Stimulated activated naive CD4-positive, alpha-beta T cell (primary cell): ENCODE measurements at regions not wholly inside any gene's neighbourhood (a gene's known extent, or its start where the extent isn't known, plus 50 kb on each side); places are given as distances from the start of the nearest gene placed in this dataset.

Experiments used
- DNase-seq, 6 experiments: peaks; one replicate each; lab custom pipeline; 2025; lab: John Stamatoyannopoulos, UW

- no peak for DNase-seq
Measured at GRCh38 chr16:5533321-5533888, 435.8 kb upstream of the EEF2KMT start.

DNA sequence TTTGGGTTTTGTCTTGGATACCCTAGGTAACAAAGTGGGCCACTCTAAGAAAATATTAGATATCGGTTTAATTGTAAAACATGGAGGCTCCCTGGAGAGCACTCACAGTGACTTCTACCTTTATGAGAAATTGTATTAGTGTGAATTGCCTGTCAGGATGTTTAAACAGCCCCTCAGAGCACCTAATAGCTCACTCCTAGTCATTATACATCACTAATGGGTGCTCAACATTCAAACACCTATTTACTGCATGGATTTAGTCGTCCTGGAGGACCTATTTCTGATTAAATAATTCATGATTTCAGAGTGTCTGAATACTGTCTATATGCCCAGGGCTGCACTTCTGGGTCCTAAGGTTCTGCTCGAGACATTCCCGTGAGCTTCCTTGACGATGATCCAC lies 430.2 kb upstream of the EEF2KMT start:
- no peak for DNase-seq

GRCh38 chr16:5526826-5527225 lies 429.2 kb upstream of the EEF2KMT start:
- DNase-seq = no peak

DNA sequence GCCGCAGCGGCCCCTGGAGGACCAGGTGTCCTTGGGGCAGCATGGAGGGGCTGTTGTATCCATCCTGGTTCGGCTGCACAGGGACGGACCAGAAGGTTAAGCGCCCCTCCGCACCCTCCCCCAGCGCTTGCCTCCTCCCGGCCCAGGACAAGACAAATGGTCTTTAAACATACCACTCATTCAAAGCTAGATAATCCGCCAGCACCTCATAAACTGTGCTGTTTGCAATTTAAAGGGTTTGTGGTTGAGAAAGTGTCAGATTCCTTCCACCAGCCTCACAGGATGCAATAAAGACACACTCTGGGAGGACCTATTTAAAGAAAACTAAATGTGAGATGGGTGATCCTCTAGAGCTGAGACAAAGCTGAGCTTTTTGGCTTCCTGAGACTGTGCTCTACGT lies 426.2 kb upstream of the EEF2KMT start:
- no peak for DNase-seq

GRCh38 chr16:5516115-5516514 lies 418.5 kb upstream of the EEF2KMT start:
- no peak for DNase-seq

GRCh38 chr16:5512014-5512413 lies 414.4 kb upstream of the EEF2KMT start:
- DNase-seq = no peak

DNA sequence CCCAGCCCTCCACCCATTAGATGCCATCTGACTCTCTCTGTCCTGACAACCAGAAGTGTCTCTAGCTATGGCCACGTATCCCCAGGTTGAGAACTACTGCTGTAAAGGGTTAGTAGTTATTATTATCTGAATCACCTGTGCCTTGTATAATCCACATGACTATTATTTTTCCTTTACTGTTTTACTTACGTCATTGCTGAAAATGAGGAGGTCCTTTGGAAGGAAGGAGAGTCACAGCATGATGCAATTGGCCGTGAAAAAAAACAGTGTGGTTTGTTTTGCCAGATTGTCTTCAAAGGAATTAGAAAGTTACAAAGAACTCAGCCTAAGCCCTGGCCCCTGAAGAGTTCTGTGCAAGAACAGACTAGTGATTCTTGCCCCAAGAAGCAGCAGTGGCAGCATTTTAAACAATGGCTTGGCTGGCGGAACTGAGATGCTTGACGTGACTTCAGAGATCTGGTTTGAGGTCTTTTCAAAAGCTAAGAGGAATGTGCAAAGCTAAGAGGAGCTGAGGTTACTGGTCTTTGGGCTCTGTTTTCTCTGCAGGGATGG lies 413.3 kb upstream of the EEF2KMT start:
- no peak for DNase-seq

DNA sequence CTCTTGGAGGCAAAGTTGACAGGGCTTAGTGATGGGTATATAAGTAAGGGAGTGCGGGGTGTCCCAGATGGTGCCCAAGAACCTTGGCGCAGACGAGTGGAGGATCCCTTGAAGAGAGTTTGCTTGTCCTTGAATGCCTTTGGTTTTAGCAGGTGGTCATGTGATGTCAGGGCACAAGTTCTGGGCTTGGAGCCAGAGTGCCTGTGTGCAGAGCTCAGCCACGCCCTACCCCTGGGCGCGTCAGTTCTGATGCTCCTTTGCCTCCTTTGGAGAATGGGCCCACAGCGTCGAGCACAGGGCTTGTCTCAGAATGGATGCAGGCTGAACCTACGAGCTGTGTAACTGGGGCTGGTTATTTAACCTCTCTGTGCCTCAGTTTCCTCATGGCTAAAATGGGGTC lies 412.2 kb upstream of the EEF2KMT start:
- no peak for DNase-seq

DNA sequence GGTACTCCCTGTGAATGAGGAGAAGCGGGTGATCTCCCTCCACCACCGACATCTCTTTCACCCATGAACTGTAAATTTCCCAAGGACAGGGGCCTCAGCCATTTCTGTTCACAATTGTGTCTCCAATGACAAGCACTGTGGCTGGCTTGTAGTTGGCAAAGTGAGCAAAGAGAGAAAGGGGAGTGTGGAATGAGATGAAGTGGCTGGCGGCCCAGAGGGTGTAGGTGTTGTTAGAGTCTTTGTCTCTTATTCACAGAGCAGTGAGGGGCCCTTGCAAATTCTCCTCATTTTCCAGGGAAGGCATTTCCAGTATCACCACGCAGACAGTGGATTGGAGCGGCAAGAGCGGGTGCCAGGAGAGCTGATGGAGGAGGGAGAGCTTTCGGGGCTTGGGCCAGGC lies 411.7 kb upstream of the EEF2KMT start:
- DNase-seq = no peak

- DNase-seq = no peak
Measured at GRCh38 chr16:5508371-5508770, 410.8 kb upstream of the EEF2KMT start.

GRCh38 chr16:5506021-5506420 lies 408.4 kb upstream of the EEF2KMT start:
- DNase-seq = no peak

DNA sequence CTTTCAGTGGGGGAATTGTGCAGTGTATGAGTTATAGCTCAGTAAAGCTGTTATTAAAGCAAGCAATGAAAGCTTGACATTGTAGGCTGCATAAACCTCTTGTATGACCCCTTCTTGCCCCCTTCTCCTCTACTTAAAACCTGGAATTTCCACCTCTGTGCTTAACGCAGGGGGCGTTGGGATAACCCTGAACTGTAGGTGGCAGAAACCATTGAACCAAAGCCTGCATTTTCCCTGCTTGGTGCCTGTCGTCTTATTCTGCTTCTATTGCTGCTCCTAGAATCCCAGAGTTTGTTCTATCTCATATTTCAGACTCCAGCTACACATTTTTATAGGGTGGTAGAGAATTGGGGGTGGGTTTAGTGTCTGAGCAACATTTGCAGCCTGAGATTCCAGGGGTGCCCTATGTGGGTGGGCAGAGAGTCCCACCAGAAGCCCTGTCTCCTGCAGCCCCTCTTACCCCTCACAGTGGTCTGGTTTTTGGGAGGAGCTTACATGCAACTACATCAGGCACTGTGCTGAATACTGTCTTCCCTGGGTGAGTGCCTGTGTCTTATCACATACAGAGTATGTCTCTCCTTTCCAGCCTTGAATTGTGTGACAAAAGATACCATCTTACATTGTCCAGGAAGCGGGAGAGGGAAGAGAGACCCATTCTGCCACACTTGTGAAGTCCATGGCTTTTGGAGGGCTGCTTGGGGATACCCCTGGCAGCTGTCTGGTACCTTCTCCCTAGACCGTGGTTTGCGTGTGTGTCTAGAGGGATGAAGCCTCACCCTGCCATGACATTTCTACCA lies 407.7 kb upstream of the EEF2KMT start:
- DNase-seq = no peak

DNA sequence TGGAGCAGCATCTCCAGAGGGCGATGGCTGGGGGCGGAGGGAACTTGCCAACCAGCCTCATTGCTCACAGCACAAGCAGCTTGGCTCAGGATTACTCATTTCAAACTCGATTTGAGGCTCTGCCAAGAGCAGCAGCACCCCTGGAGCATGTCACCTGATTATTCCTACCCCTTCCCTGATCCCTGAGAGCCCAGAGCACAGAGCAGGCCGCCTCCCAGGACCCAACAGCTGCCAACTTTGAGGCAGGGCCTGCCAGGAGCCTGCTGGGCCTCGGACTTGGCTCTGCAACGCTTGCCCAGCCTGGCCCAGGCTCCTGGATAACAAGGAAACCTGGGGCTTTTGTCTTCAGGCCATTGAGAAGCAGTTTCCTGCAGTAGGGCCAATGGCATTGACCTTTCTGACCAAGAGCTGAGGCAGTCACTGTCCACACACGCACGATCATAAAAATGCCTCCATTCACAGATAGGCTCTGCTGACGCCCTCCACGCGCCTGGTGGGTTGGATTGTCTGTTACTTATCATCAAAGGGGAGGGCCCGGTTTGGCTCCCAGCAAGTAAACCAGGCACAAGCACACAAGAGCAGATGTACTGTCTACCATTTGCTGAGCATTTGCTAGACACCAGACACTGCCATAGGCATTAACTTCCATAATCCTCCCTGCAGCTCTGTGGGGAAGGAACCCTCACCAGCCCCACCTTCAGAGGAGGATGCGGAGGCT lies 406.6 kb upstream of the EEF2KMT start:
- DNase-seq = no peak

- no peak for DNase-seq
Measured at GRCh38 chr16:5502944-5503343, 405.3 kb upstream of the EEF2KMT start.

GRCh38 chr16:5502467-5502869 lies 404.9 kb upstream of the EEF2KMT start:
- no peak for DNase-seq

DNA sequence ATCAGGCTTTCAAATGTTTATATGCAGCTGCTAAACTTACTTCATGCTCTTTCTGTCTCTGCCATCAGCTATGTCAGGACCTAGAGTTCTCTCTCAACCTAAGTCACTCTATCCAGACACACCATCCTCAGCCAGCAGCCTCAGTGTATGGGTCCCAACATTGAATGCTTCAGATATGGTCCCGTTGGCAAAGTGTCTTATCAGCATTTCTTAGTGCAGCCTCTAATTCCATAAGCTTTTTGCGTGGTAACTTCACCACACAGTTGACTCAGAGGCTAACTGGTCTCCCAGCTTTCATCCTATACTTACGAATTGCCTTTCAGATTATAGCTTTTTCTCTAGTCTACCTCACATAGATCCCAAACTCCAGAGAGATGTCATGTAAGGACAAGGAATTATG lies 402.9 kb upstream of the EEF2KMT start:
- no peak for DNase-seq

- no peak for DNase-seq
Measured at GRCh38 chr16:5498562-5498961, 401.0 kb upstream of the EEF2KMT start.

- DNase-seq = no peak
Measured at GRCh38 chr16:5496013-5496412, 398.4 kb upstream of the EEF2KMT start.

- DNase-seq = no peak
Measured at GRCh38 chr16:5490499-5490898, 392.9 kb upstream of the EEF2KMT start.

- DNase-seq = no peak
Measured at GRCh38 chr16:5488581-5488980, 391.0 kb upstream of the EEF2KMT start.

GRCh38 chr16:5487728-5488127 lies 390.1 kb upstream of the EEF2KMT start:
- no peak for DNase-seq

- no peak for DNase-seq
Measured at GRCh38 chr16:5482256-5482655, 384.7 kb upstream of the EEF2KMT start.
